ENCODE measurements at regions not wholly inside any gene's neighbourhood (a gene's known extent, or its start where the extent isn't known, plus 50 kb on each side); places are given as distances from the start of the nearest gene placed in this dataset.

- no peak for TF ChIP-seq EZH2 (IDR thresholded peaks at IDR 0.05; ENCODE audit: low read length)
- no peak for TF ChIP-seq CTCF (optimal IDR thresholded peaks at IDR 0.05 in 1 of 3, IDR thresholded peaks at IDR 0.05 in 1 of 3, conservative IDR thresholded peaks at IDR 0.05 in 1 of 3; ENCODE audit: extremely low read depth in 1 of 3, insufficient read depth in 2 of 3, low read length in 3 of 3)
Observed at GRCh38 chr5:53240661-53241060, 131.1 kb upstream of the MOCS2 start.

Measured in keratinocyte (primary cell).